Transverse colon (tissue), 4 donors: ENCODE measurements at regions not wholly inside any gene's neighbourhood (a gene's known extent, or its start where the extent isn't known, plus 50 kb on each side); places are given as distances from the start of the nearest gene placed in this dataset.

Source experiments
- DNase-seq: peaks from one replicate; pipeline ENCODE4 v3.0.0-alpha.2; 2019
- H3K27ac ChIP-seq, 4 donors: fragments of 200-600 bp; sonication (generic); 2 replicates each; pipeline ENCODE4 v1.5.1; 2016 to 2018; ENCODE audit warnings: inconsistent platforms in 4 of 4
- H3K27me3 ChIP-seq: fragments of 200-600 bp; sonication (generic); 2 replicates; pipeline ENCODE4 v1.5.1; 2017; ENCODE audit warnings: inconsistent platforms
- H3K36me3 ChIP-seq, 4 donors: fragments of 200-600 bp; sonication (generic); 2 replicates each; pipeline ENCODE4 v1.5.1; 2017 to 2019; ENCODE audit warnings: inconsistent platforms in 4 of 4
- H3K4me1 ChIP-seq, 4 donors: fragments of 200-600 bp; sonication (generic); 2 replicates each; pipeline ENCODE4 v1.5.1; 2017 to 2020; ENCODE audit warnings: inconsistent platforms in 4 of 4
- H3K4me3 ChIP-seq, 4 donors: fragments of 200-600 bp; sonication (generic); 1 replicate in 1 of 4; 2 replicates in 3 of 4; pipeline versions ENCODE4 v1.5.1 to v1.6.1; 2017 to 2019; ENCODE audit warnings: inconsistent platforms in 4 of 4
- H3K9me3 ChIP-seq, 2 donors: fragments of 200-600 bp; sonication (generic); 2 replicates each; pipeline ENCODE4 v1.5.1; 2017 to 2019; ENCODE audit warnings: inconsistent platforms in 2 of 2
- CTCF ChIP-seq, 5 experiments: fragments of 200-600 bp in 3 of 5; fragments of 450-650 bp in 2 of 5; sonication (generic) in 3 of 5; IDR thresholded peaks; 1 replicate in 2 of 5; 2 replicates in 3 of 5; pipeline ENCODE4 v1.5.1; 2016 to 2017; ENCODE audit warnings: antibody characterized with exemption in 5 of 5, inconsistent platforms in 3 of 5, mild to moderate bottlenecking in 2 of 5, moderate library complexity in 1 of 5
- EP300 ChIP-seq: sonication (generic); formaldehyde crosslinking; IDR thresholded peaks from one replicate; pipeline ENCODE4 v1.6.1; 2017; ENCODE audit warnings: antibody characterized with exemption, low read depth
- POLR2A ChIP-seq: fragments of 450-650 bp; IDR thresholded peaks from one replicate; pipeline ENCODE4 v1.6.1; 2016; ENCODE audit warnings: antibody characterized with exemption, mild to moderate bottlenecking, moderate library complexity
- POLR2AphosphoS5 ChIP-seq, 3 donors: sonication (generic); formaldehyde crosslinking; IDR thresholded peaks; one replicate each; pipeline ENCODE4 v1.6.1; 2016; ENCODE audit warnings: antibody characterized with exemption in 3 of 3
- WGBS, 2 donors: methylation state at CpG; one replicate each; pipeline ENCODE4 v1.1.5; 2018; ENCODE audit warnings: low coverage in 1 of 2; 5-methylcytosine and 5-hydroxymethylcytosine counted together
- in situ Hi-C, 4 donors: fragments of 200-750 bp; cut with MboI; loops; one replicate each; pipeline versions ENCODE4 v1.15.0 to v1.15.1; 2017; ENCODE audit warnings: low sequenced_read_pairs in 3 of 4, low pct_ligation_motif_present in 1 of 4, low pct_unique_long_range_greater_than_20kb in 1 of 4
- intact Hi-C: fragments of 100-400 bp; cut with DNase I; formaldehyde crosslinking; loops from one replicate; pipeline ENCODE4 v1.15.1; 2023; ENCODE audit warnings: low total_unique reads

- in situ Hi-C loops, result no loop called here
- intact Hi-C loops, result no loop called here
- peaks cover 6% of the 10 kb centered on the region for H3K27me3 ChIP-seq
- no peaks in the 10 kb centered on the region for H3K4me1 ChIP-seq
- no peak overlapping the region for H3K27ac ChIP-seq
- TF ChIP-seq POLR2A (no peak), CTCF (IDR thresholded peaks at IDR 0.05) (no peak), EP300 (no peak), POLR2AphosphoS5 (IDR thresholded peaks at IDR 0.05) (no peak)
- WGBS, 2 donors, result 61 to 69% methylated on average over 3 to 7 of the region's 7 CpGs
- H3K4me3 ChIP-seq, result no peak overlapping the region
- no peaks in the 10 kb centered on the region for H3K36me3 ChIP-seq
- DNase-seq, result no peak
- no peaks in the 10 kb centered on the region for H3K9me3 ChIP-seq
These were observed 485.2 kb downstream of the VRK1 start for GRCh38 chr14:97282210-97283004.

- TF ChIP-seq POLR2A, result no peak
- TF ChIP-seq EP300, result no peak
- TF ChIP-seq POLR2AphosphoS5 (IDR thresholded peaks at IDR 0.05), result no peak
- H3K36me3 ChIP-seq, result no peaks in the 10 kb centered on the region
- no peaks in the 10 kb centered on the region for H3K4me1 ChIP-seq
- in situ Hi-C loops (no loop called here), intact Hi-C loops (no loop called here)
- WGBS, 2 donors, result 76 to 85% methylated on average over 9 of the region's 9 CpGs
- no peak overlapping the region for H3K4me3 ChIP-seq
- no peak overlapping the region for H3K27ac ChIP-seq
- H3K9me3 ChIP-seq, result no peaks in the 10 kb centered on the region
- DNase-seq, result no peak
- peaks cover 6% of the 10 kb centered on the region for H3K27me3 ChIP-seq
These were observed 485.8 kb downstream of the VRK1 start for GRCh38 chr14:97283005-97283403.

GRCh38 chr14:97283426-97283825, 486.2 kb downstream of the VRK1 start:
- no peak for TF ChIP-seq EP300
- in situ Hi-C loops, result no loop called here
- WGBS, 2 donors, result 79 to 82% methylated on average over 8 of the region's 8 CpGs

GRCh38 chr14:97283841-97284240, 486.7 kb downstream of the VRK1 start:
- TF ChIP-seq EP300 (no peak), POLR2AphosphoS5 (IDR thresholded peaks at IDR 0.05) (no peak), POLR2A (no peak), CTCF (IDR thresholded peaks at IDR 0.05) (no peak)
- intact Hi-C loops, result no loop called here
- H3K27me3 ChIP-seq, result peaks cover 6% of the 10 kb centered on the region

More at GRCh38 chr14:97283426-97283825, 486.2 kb downstream of the VRK1 start:
- H3K36me3 ChIP-seq, result no peaks in the 10 kb centered on the region
- H3K4me3 ChIP-seq, result no peak overlapping the region
- H3K4me1 ChIP-seq, result no peaks in the 10 kb centered on the region
- H3K9me3 ChIP-seq, result no peaks in the 10 kb centered on the region
- intact Hi-C loops, result no loop called here
- no peak overlapping the region for H3K27ac ChIP-seq
- H3K27me3 ChIP-seq, result peaks cover 6% of the 10 kb centered on the region
- no peak for DNase-seq

GRCh38 chr14:97287956-97288355, 490.8 kb downstream of the VRK1 start:
- Histone ChIP-seq H3K4me3 (no peak overlapping the region), H3K9me3 (no peaks in the 10 kb centered on the region), H3K36me3 (no peaks in the 10 kb centered on the region), H3K27ac (no peak overlapping the region), H3K27me3 (peaks cover 9% of the 10 kb centered on the region), H3K4me1 (no peaks in the 10 kb centered on the region)
- 56 to 65% methylated on average over 1 of the region's 1 CpG for WGBS, 2 donors
- intact Hi-C loops, result no loop called here
- in situ Hi-C loops, result no loop called here
- DNase-seq, result no peak
- no peak for TF ChIP-seq POLR2AphosphoS5 (IDR thresholded peaks at IDR 0.05)
- no peak for TF ChIP-seq CTCF (IDR thresholded peaks at IDR 0.05)
- no peak for TF ChIP-seq POLR2A
- no peak for TF ChIP-seq EP300

More at GRCh38 chr14:97283841-97284240, 486.7 kb downstream of the VRK1 start:
- in situ Hi-C loops, result no loop called here
- Histone ChIP-seq H3K4me1 (no peaks in the 10 kb centered on the region), H3K9me3 (no peaks in the 10 kb centered on the region), H3K36me3 (no peaks in the 10 kb centered on the region), H3K27ac (no peak overlapping the region), H3K4me3 (no peak overlapping the region)
- DNase-seq, result no peak
- WGBS, 2 donors, result 90% methylated on average over 6 of the region's 6 CpGs; no CpG with 5 or more reads in 1 of the 2 donors
